ENCODE measurements at regions not wholly inside any gene's neighbourhood (a gene's known extent, or its start where the extent isn't known, plus 50 kb on each side); places are given as distances from the start of the nearest gene placed in this dataset.

DNA sequence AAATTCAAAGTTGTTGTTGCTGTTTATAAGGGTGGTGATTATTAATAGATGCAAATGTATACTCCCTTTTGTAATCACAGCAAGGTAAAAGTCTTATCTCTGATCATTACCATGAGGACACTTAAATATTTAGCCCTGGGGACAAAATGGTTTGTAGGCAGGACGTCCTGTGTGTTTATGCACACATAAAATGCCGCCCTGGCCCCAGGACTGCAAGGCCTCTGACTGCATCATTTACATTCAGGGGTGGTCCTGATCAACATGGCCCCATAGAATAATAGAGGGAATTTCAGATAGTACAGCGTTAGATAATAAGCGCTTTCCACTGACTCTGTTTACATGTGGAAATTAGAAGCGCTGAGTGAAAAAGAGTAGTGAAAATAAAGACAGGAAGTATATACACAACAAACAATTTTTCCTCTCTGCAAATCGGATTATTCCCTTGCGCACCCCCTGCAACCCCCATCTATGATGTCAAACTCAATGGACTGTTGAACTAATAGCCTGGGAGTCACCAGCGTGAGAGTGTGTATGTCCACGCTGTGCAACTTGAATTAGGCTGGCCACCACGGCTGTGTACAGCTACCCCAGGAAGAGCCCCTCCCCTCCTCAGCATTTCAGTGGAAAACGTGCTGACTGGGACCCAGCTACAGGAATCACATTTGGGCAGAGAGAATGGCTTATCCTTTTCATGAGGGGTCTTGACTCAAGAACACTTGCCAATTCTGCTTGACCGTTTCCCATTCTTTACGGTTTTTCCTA, 291.5 kb downstream of the SOX11 start:
- POLR2A ChIA-PET: no interaction called here

More for the DNA sequence above, 291.5 kb downstream of the SOX11 start:
- Histone ChIP-seq H3K27ac (ENCODE audit: low read depth, low read length) (no peak overlapping the region), H3K9ac (ENCODE audit: low read length) (no peak overlapping the region), H3K79me2 (ENCODE audit: insufficient read depth, low read length) (no peaks in the 10 kb centered on the region), H4K20me1 (ENCODE audit: insufficient read depth) (no peaks in the 10 kb centered on the region), H3K4me3 (replicated peaks in 1 of 2; ENCODE audit: low read depth in 1 of 2, low read length in 2 of 2) (no peak overlapping the region), H3K9me2 (ENCODE audit: insufficient read depth) (no peaks in the 10 kb centered on the region), H3K4me1 (ENCODE audit: control insufficient read depth in 1 of 2, insufficient read depth in 2 of 2, low read length in 2 of 2) (no peaks in the 10 kb centered on the region), H3K4me2 (ENCODE audit: low read length) (no peak overlapping the region), H3K36me3 (ENCODE audit: control insufficient read depth in 1 of 2, insufficient read depth in 2 of 2, low read length in 2 of 2) (no peaks in the 10 kb centered on the region), H3K27me3 (ENCODE audit: insufficient read depth, low read length) (no peaks in the 10 kb centered on the region), H3K9me3 (ENCODE audit: control insufficient read depth in 1 of 2, insufficient read depth in 1 of 2, low read depth in 1 of 2, low read length in 2 of 2) (peaks cover 0 to 4% of the 10 kb centered on the region in 2 experiments; a peak in 2 of 4 replicates), H2AFZ (ENCODE audit: low read depth, low read length, poor library complexity, severe bottlenecking) (no peak overlapping the region)
- ChIA-PET RAD21 (ENCODE audit: low non-redundant PET in 1 of 2, low total read pairs in 2 of 2, uncharacterized antibody in 2 of 2, unreplicated experiment in 2 of 2) (no interaction called here), CTCF (no interaction called here)
- intact Hi-C loops (cut with micrococcal nuclease): no loop called here
- DNase-seq (ENCODE audit: low read depth, low spot score): no peak
- TF ChIP-seq ELF1 (IDR thresholded peaks at IDR 0.05; ENCODE audit: borderline replicate concordance, low read depth): no peak
- TF ChIP-seq, protein P1, sequence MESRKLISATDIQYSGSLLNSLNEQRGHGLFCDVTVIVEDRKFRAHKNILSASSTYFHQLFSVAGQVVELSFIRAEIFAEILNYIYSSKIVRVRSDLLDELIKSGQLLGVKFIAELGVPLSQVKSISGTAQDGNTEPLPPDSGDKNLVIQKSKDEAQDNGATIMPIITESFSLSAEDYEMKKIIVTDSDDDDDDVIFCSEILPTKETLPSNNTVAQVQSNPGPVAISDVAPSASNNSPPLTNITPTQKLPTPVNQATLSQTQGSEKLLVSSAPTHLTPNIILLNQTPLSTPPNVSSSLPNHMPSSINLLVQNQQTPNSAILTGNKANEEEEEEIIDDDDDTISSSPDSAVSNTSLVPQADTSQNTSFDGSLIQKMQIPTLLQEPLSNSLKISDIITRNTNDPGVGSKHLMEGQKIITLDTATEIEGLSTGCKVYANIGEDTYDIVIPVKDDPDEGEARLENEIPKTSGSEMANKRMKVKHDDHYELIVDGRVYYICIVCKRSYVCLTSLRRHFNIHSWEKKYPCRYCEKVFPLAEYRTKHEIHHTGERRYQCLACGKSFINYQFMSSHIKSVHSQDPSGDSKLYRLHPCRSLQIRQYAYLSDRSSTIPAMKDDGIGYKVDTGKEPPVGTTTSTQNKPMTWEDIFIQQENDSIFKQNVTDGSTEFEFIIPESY (IDR thresholded peaks at IDR 0.05; ENCODE audit: extremely low read depth, insufficient replicate concordance, low read length): no peak
- no peak for TF ChIP-seq JUND (IDR thresholded peaks at IDR 0.05)
- TF ChIP-seq RAD21 (IDR thresholded peaks at IDR 0.05; ENCODE audit: low read depth): no peak
- TF ChIP-seq CTCF (IDR thresholded peaks at IDR 0.05 in 2 of 3, conservative IDR thresholded peaks at IDR 0.05 in 1 of 3; ENCODE audit: borderline replicate concordance in 1 of 3, insufficient read depth in 1 of 3, low read depth in 2 of 3, low read length in 2 of 3): no peak
- TF ChIP-seq POLR2AphosphoS5 (IDR thresholded peaks at IDR 0.05; ENCODE audit: low read depth, low read length): no peak
- no peak for TF ChIP-seq EZH2phosphoT487 (IDR thresholded peaks at IDR 0.05; ENCODE audit: borderline replicate concordance)
- TF ChIP-seq FOSL1 (IDR thresholded peaks at IDR 0.05; ENCODE audit: low read depth): no peak
- no peak for TF ChIP-seq POLR2A (IDR thresholded peaks at IDR 0.05; ENCODE audit: borderline replicate concordance, extremely low read depth, insufficient read depth, insufficient read length)
- TF ChIP-seq EGR1 (IDR thresholded peaks at IDR 0.05; ENCODE audit: low read depth): no peak
- no peak for TF ChIP-seq ZFX (IDR thresholded peaks at IDR 0.05)
- no peak for TF ChIP-seq YY1 (IDR thresholded peaks at IDR 0.05; ENCODE audit: extremely low read depth, insufficient replicate concordance, low read depth, low read length)
- no TSS peak for BruUV-seq (replicated peaks)
- ATAC-seq: no peak

Data from HCT116 (cell line).